ENCODE measurements at regions not wholly inside any gene's neighbourhood (a gene's known extent, or its start where the extent isn't known, plus 50 kb on each side); places are given as distances from the start of the nearest gene placed in this dataset.

GRCh38 chr12:73656375-73656774, 881.3 kb upstream of the ATXN7L3B start:
- H2BK15ac ChIP-seq (ENCODE audit: low read depth, low read length), result no peak overlapping the region
- no peaks in the 10 kb centered on the region for H3K79me2 ChIP-seq (ENCODE audit: insufficient read depth, low read length)
- no peak overlapping the region for H4K91ac ChIP-seq (ENCODE audit: insufficient read length, low read depth, low read length)
- H4K5ac ChIP-seq (ENCODE audit: insufficient read length, low read depth, low read length), result no peak overlapping the region
- no peak overlapping the region for H3T11ph ChIP-seq (ENCODE audit: low read length)
- TF ChIP-seq, protein P1, sequence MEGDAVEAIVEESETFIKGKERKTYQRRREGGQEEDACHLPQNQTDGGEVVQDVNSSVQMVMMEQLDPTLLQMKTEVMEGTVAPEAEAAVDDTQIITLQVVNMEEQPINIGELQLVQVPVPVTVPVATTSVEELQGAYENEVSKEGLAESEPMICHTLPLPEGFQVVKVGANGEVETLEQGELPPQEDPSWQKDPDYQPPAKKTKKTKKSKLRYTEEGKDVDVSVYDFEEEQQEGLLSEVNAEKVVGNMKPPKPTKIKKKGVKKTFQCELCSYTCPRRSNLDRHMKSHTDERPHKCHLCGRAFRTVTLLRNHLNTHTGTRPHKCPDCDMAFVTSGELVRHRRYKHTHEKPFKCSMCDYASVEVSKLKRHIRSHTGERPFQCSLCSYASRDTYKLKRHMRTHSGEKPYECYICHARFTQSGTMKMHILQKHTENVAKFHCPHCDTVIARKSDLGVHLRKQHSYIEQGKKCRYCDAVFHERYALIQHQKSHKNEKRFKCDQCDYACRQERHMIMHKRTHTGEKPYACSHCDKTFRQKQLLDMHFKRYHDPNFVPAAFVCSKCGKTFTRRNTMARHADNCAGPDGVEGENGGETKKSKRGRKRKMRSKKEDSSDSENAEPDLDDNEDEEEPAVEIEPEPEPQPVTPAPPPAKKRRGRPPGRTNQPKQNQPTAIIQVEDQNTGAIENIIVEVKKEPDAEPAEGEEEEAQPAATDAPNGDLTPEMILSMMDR (conservative IDR thresholded peaks at IDR 0.05), result peak; percentile 47
- no peak overlapping the region for H3K4ac ChIP-seq (ENCODE audit: low read depth, low read length)
- H3K9me3 ChIP-seq (ENCODE audit: control insufficient read depth, low read depth, low read length), result peaks cover 12% of the 10 kb centered on the region
- H3K23ac ChIP-seq (ENCODE audit: insufficient read length, low read depth, low read length), result no peak overlapping the region
- Mint-ChIP-seq H3K4me3 (no peak overlapping the region), H3K36me3 (ENCODE audit: insufficient read depth in 1 of 3, low read depth in 3 of 3) (peaks cover 11 to 25% (median 15%) of the 10 kb centered on the region in 3 experiments), H3K9me3 (peaks cover 20 to 29% of the 10 kb centered on the region in 2 experiments), H3K27ac (no peak overlapping the region), H3K4me1 (no peaks in the 10 kb centered on the region), H3K27me3 (ENCODE audit: low read depth) (no peaks in the 10 kb centered on the region)
- no peaks in the 10 kb centered on the region for H3K79me1 ChIP-seq (ENCODE audit: insufficient read depth, low read depth, low read length, poor library complexity, severe bottlenecking)
- no peak overlapping the region for H3K9ac ChIP-seq (ENCODE audit: extremely low read depth, insufficient read length, low read length)
- H2BK20ac ChIP-seq (ENCODE audit: low read depth, low read length, poor library complexity, severe bottlenecking), result no peak overlapping the region
- H2AK5ac ChIP-seq (ENCODE audit: insufficient read length, low read length), result no peak overlapping the region
- H4K8ac ChIP-seq (replicated peaks; ENCODE audit: insufficient read length, low read depth, low read length), result no peak overlapping the region
- DNase-seq, result no peak
- H3K56ac ChIP-seq (ENCODE audit: insufficient read length, low read depth, low read length), result no peak overlapping the region
- no peaks in the 10 kb centered on the region for H3K23me2 ChIP-seq (ENCODE audit: insufficient read length, low read depth, low read length, poor library complexity, severe bottlenecking)
- no peak overlapping the region for H3K4me2 ChIP-seq (ENCODE audit: insufficient read depth, insufficient read length, low read length)
- no peak overlapping the region for H2BK12ac ChIP-seq (ENCODE audit: insufficient read length, low read depth, low read length)
- no peak overlapping the region for H2BK5ac ChIP-seq (ENCODE audit: insufficient read length, low read length)
- no peak overlapping the region for H2BK120ac ChIP-seq (ENCODE audit: low read depth, low read length, poor library complexity, severe bottlenecking)
- no peak overlapping the region for H2AFZ ChIP-seq (ENCODE audit: low read length)
- H3K18ac ChIP-seq (ENCODE audit: insufficient read length, low read depth, low read length), result no peak overlapping the region
- no CpG with 5 or more reads among the region's 5 CpGs for WGBS (ENCODE audit: extremely low coverage, insufficient read length, low lambda C conversion rate)
- no peak overlapping the region for H3K14ac ChIP-seq (ENCODE audit: insufficient read depth, low read length)
- no peak overlapping the region for H3K27ac ChIP-seq (ENCODE audit: insufficient read length, low read depth, low read length)
- H3K4me1 ChIP-seq (ENCODE audit: insufficient read depth, low read length), result no peaks in the 10 kb centered on the region
- no peaks in the 10 kb centered on the region for H4K20me1 ChIP-seq (ENCODE audit: control insufficient read depth, insufficient read depth, insufficient read length)
- H3K27me3 ChIP-seq (ENCODE audit: insufficient read depth, low read length), result no peaks in the 10 kb centered on the region

All from H9 (cell line).